HL-60 (cell line): ENCODE measurements at regions not wholly inside any gene's neighbourhood (a gene's known extent, or its start where the extent isn't known, plus 50 kb on each side); places are given as distances from the start of the nearest gene placed in this dataset.

Experiments used
- GABPA ChIP-seq: IDR thresholded peaks from 2 replicates; pipeline ENCODE4 v1.6.1; 2012; ENCODE audit warnings: low read depth
- POLR2AphosphoS5 ChIP-seq: IDR thresholded peaks from 2 replicates; pipeline ENCODE4 v1.6.1; 2012; ENCODE audit warnings: low read depth
- SPI1 ChIP-seq: IDR thresholded peaks from 2 replicates; pipeline ENCODE4 v1.6.1; 2012; ENCODE audit warnings: low read depth, mild to moderate bottlenecking, borderline replicate concordance
- TF ChIP-seq, protein P1 (sequence below): IDR thresholded peaks from one replicate; pipeline ENCODE4 v1.5.1; 2011; ENCODE audit warnings: low read length, control low read depth, inconsistent platforms; ENCODE audit not compliant: insufficient read depth
- TF ChIP-seq, protein P2 (sequence below): IDR thresholded peaks from 2 replicates; pipeline ENCODE4 v1.6.1; 2012; ENCODE audit warnings: low read depth; ENCODE audit not compliant: insufficient replicate concordance

DNA sequence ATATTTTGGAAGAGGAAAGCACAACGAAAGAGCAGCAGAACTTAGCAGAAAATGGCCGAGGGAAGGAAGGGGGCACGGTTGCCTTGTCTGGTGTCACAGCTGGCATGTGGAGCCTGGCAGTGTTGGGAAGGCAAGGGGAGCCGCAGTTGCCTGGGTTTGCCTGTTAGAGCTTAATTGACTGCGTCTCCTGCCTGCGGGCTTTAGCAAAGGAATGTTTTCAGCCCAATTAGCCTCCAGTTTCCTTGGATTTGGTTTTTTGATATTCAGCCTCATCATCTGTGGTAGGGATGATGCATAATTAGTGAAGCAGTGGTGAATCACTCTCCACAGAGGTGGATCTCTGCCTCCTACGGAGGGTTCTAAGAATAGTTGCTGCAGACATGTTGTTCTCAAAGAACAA lies 832.6 kb downstream of the QKI start:
- TF ChIP-seq, protein P1, sequence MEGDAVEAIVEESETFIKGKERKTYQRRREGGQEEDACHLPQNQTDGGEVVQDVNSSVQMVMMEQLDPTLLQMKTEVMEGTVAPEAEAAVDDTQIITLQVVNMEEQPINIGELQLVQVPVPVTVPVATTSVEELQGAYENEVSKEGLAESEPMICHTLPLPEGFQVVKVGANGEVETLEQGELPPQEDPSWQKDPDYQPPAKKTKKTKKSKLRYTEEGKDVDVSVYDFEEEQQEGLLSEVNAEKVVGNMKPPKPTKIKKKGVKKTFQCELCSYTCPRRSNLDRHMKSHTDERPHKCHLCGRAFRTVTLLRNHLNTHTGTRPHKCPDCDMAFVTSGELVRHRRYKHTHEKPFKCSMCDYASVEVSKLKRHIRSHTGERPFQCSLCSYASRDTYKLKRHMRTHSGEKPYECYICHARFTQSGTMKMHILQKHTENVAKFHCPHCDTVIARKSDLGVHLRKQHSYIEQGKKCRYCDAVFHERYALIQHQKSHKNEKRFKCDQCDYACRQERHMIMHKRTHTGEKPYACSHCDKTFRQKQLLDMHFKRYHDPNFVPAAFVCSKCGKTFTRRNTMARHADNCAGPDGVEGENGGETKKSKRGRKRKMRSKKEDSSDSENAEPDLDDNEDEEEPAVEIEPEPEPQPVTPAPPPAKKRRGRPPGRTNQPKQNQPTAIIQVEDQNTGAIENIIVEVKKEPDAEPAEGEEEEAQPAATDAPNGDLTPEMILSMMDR = no peak
- TF ChIP-seq, protein P2, sequence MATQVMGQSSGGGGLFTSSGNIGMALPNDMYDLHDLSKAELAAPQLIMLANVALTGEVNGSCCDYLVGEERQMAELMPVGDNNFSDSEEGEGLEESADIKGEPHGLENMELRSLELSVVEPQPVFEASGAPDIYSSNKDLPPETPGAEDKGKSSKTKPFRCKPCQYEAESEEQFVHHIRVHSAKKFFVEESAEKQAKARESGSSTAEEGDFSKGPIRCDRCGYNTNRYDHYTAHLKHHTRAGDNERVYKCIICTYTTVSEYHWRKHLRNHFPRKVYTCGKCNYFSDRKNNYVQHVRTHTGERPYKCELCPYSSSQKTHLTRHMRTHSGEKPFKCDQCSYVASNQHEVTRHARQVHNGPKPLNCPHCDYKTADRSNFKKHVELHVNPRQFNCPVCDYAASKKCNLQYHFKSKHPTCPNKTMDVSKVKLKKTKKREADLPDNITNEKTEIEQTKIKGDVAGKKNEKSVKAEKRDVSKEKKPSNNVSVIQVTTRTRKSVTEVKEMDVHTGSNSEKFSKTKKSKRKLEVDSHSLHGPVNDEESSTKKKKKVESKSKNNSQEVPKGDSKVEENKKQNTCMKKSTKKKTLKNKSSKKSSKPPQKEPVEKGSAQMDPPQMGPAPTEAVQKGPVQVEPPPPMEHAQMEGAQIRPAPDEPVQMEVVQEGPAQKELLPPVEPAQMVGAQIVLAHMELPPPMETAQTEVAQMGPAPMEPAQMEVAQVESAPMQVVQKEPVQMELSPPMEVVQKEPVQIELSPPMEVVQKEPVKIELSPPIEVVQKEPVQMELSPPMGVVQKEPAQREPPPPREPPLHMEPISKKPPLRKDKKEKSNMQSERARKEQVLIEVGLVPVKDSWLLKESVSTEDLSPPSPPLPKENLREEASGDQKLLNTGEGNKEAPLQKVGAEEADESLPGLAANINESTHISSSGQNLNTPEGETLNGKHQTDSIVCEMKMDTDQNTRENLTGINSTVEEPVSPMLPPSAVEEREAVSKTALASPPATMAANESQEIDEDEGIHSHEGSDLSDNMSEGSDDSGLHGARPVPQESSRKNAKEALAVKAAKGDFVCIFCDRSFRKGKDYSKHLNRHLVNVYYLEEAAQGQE = no peak
- TF ChIP-seq POLR2AphosphoS5 (no peak), SPI1 (no peak), GABPA (no peak)
